ENCODE measurements at regions not wholly inside any gene's neighbourhood (a gene's known extent, or its start where the extent isn't known, plus 50 kb on each side); places are given as distances from the start of the nearest gene placed in this dataset.

DNA sequence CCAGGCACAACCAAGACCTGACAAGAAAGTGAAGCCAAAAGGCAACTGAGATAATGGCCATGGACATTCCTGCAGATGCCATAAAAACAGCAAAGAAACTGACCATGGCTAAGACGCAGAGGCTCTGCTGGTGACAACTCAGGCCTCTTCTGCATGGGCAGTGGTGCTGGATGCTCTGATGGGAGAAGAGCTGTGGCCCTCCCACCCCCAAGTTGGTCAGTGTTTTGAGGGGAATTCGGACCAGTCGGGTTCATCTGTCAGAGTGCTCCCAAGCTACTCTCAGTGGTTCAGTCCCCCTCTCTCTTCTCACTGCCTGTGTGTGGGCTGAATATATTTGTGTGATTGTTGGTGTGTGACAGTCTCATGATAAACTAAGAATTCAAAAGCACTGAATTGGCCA lies 79.0 kb upstream of the GPR26 start:
- TF ChIP-seq POLR2AphosphoS5 (IDR thresholded peaks at IDR 0.05; ENCODE audit: low read depth, low read length) (no peak), POLR2A (IDR thresholded peaks at IDR 0.05; ENCODE audit: low read depth, low read length) (no peak), POU2F2 (IDR thresholded peaks at IDR 0.05; ENCODE audit: low read depth, low read length) (no peak)
